Small intestine (tissue), 7 donors: ENCODE measurements at regions not wholly inside any gene's neighbourhood (a gene's known extent, or its start where the extent isn't known, plus 50 kb on each side); places are given as distances from the start of the nearest gene placed in this dataset.

ENCODE experiments used
- DNase-seq, 2 donors: peaks; one replicate each; pipeline versions ENCODE4 v3.0.0 to v3.0.0-alpha.2; 2013
- FAIRE-seq: peaks from 2 replicates; lab custom pipeline; 2012; peaks lifted over from hg19 to GRCh38; lab: Jason Lieb, UNC
- H3K27ac ChIP-seq, 3 donors: one replicate each; pipeline ENCODE4 v1.5.1; 2013; ENCODE audit warnings: low read length in 2 of 3, mild to moderate bottlenecking in 2 of 3, control low read depth in 1 of 3, inconsistent platforms in 1 of 3, low read depth in 1 of 3, moderate library complexity in 1 of 3
- H3K27me3 ChIP-seq, 3 donors: one replicate each; pipeline ENCODE4 v1.6.1; 2013; ENCODE audit warnings: low read length in 3 of 3, inconsistent platforms in 1 of 3; ENCODE audit not compliant: control insufficient read depth in 3 of 3, insufficient read depth in 3 of 3
- H3K36me3 ChIP-seq, 3 donors: one replicate each; pipeline ENCODE4 v1.6.1; 2013; ENCODE audit warnings: low read length in 3 of 3, inconsistent platforms in 1 of 3, low read depth in 1 of 3, mild to moderate bottlenecking in 1 of 3, moderate library complexity in 1 of 3; ENCODE audit not compliant: control insufficient read depth in 3 of 3, insufficient read depth in 2 of 3
- H3K4me1 ChIP-seq, 3 donors: one replicate each; pipeline ENCODE4 v1.6.1; 2013; ENCODE audit warnings: low read length in 2 of 3, inconsistent platforms in 1 of 3, low read depth in 1 of 3, mild to moderate bottlenecking in 1 of 3, moderate library complexity in 1 of 3; ENCODE audit not compliant: control insufficient read depth in 3 of 3, insufficient read depth in 2 of 3
- H3K4me3 ChIP-seq, 3 donors: one replicate each; pipeline ENCODE4 v1.5.1; 2013; ENCODE audit warnings: low read length in 3 of 3, control low read depth in 1 of 3, inconsistent platforms in 1 of 3, low read depth in 1 of 3, mild to moderate bottlenecking in 1 of 3, moderate library complexity in 1 of 3
- H3K9me3 ChIP-seq, 2 donors: one replicate each; pipeline ENCODE4 v1.6.1; 2013; ENCODE audit warnings: low read depth in 1 of 2, low read length in 1 of 2; ENCODE audit not compliant: control insufficient read depth in 2 of 2, insufficient read depth in 1 of 2
- WGBS, 3 donors: extraction: QIAGEN DNeasy Blood & Tissue Kit; methylation state at CpG; one replicate each; pipeline ENCODE4 v1.1.7; 2013; 5-methylcytosine and 5-hydroxymethylcytosine counted together
- donor health status: healthy with polysubstance abuse.
- donor health status: control.
- donor health status: control.
- donor health status: Bipolar disorder and iron deficiency.
- donor health status: healthy.

GRCh38 chr1:242856289-242856688 is 331.8 kb upstream of the PLD5 start:
- H3K27me3 ChIP-seq: no peaks in the 10 kb centered on the region

GRCh38 chr1:242854466-242854865 is 330.0 kb upstream of the PLD5 start:
- 73 to 76% (median 74%) methylated on average over 3 of the region's 3 CpGs for whole genome bisulfite sequencing, 3 donors
- H3K27ac ChIP-seq: no peak overlapping the region
- FAIRE-seq: no peak

More at GRCh38 chr1:242856289-242856688, 331.8 kb upstream of the PLD5 start:
- DNase-seq (no peak), FAIRE-seq (no peak)
- 56 to 57% (median 57%) methylated on average over 4 of the region's 4 CpGs for WGBS, 3 donors
- Histone ChIP-seq H3K36me3 (no peaks in the 10 kb centered on the region), H3K4me3 (no peak overlapping the region), H3K4me1 (no peaks in the 10 kb centered on the region), H3K9me3 (no peaks in the 10 kb centered on the region), H3K27ac (no peak overlapping the region)

GRCh38 chr1:242847390-242847993 is 323.0 kb upstream of the PLD5 start:
- Histone ChIP-seq H3K27me3 (no peaks in the 10 kb centered on the region), H3K27ac (no peak overlapping the region), H3K4me3 (no peak overlapping the region), H3K4me1 (no peaks in the 10 kb centered on the region), H3K36me3 (no peaks in the 10 kb centered on the region), H3K9me3 (no peaks in the 10 kb centered on the region)
- DNase-seq (no peak), FAIRE-seq (no peak)
- WGBS, 3 donors: 38 to 48% (median 40%) methylated on average over 3 of the region's 3 CpGs

More at GRCh38 chr1:242854466-242854865, 330.0 kb upstream of the PLD5 start:
- H3K36me3 ChIP-seq: no peaks in the 10 kb centered on the region
- H3K4me1 ChIP-seq: no peaks in the 10 kb centered on the region
- H3K9me3 ChIP-seq: no peaks in the 10 kb centered on the region
- no peak overlapping the region for H3K4me3 ChIP-seq
- no peak for DNase-seq
- no peaks in the 10 kb centered on the region for H3K27me3 ChIP-seq

- FAIRE-seq: no peak
Measured at GRCh38 chr1:242842094-242842493, 317.6 kb upstream of the PLD5 start.

GRCh38 chr1:242839101-242839500 is 314.6 kb upstream of the PLD5 start:
- Histone ChIP-seq H3K4me1 (no peaks in the 10 kb centered on the region), H3K27ac (no peak overlapping the region), H3K36me3 (no peaks in the 10 kb centered on the region), H3K4me3 (no peak overlapping the region), H3K9me3 (peaks cover 0 to 2% of the 10 kb centered on the region in 2 donors), H3K27me3 (no peaks in the 10 kb centered on the region)
- FAIRE-seq: no peak
- 79 to 89% (median 87%) methylated on average over 12 of the region's 12 CpGs for WGBS, 3 donors
- DNase-seq: no peak

More at GRCh38 chr1:242842094-242842493, 317.6 kb upstream of the PLD5 start:
- H3K4me3 ChIP-seq: no peak overlapping the region
- DNase-seq: no peak
- H3K27me3 ChIP-seq: no peaks in the 10 kb centered on the region
- H3K4me1 ChIP-seq: no peaks in the 10 kb centered on the region
- H3K9me3 ChIP-seq: peaks cover 0 to 2% of the 10 kb centered on the region in 2 donors
- H3K36me3 ChIP-seq: no peaks in the 10 kb centered on the region
- WGBS, 3 donors: 0 to 3% (median 0%) methylated on average over 1 of the region's 1 CpG
- no peak overlapping the region for H3K27ac ChIP-seq

- WGBS, 3 donors: 25 to 38% (median 35%) methylated on average over 4 of the region's 4 CpGs
- DNase-seq (no peak), FAIRE-seq (no peak)
- Histone ChIP-seq H3K36me3 (no peaks in the 10 kb centered on the region), H3K4me3 (no peak overlapping the region), H3K27ac (no peak overlapping the region), H3K9me3 (peaks cover 0 to 2% of the 10 kb centered on the region in 2 donors), H3K4me1 (no peaks in the 10 kb centered on the region), H3K27me3 (no peaks in the 10 kb centered on the region)
Measured at GRCh38 chr1:242836423-242836822, 311.9 kb upstream of the PLD5 start.

- WGBS, 3 donors: 50 to 64% (median 54%) methylated on average over 4 of the region's 4 CpGs
- no peak for FAIRE-seq
Measured at GRCh38 chr1:242828828-242829227, 304.3 kb upstream of the PLD5 start.

GRCh38 chr1:242828199-242828598 is 303.7 kb upstream of the PLD5 start:
- Histone ChIP-seq H3K36me3 (no peaks in the 10 kb centered on the region), H3K4me1 (no peaks in the 10 kb centered on the region), H3K9me3 (peaks cover 0 to 1% of the 10 kb centered on the region in 2 donors), H3K4me3 (no peak overlapping the region), H3K27me3 (no peaks in the 10 kb centered on the region), H3K27ac (no peak overlapping the region)
- FAIRE-seq: no peak
- 74 to 85% (median 81%) methylated on average over 7 of the region's 7 CpGs for WGBS, 3 donors
- no peak for DNase-seq

More at GRCh38 chr1:242828828-242829227, 304.3 kb upstream of the PLD5 start:
- Histone ChIP-seq H3K27me3 (no peaks in the 10 kb centered on the region), H3K27ac (no peak overlapping the region), H3K4me1 (no peaks in the 10 kb centered on the region), H3K36me3 (no peaks in the 10 kb centered on the region), H3K4me3 (no peak overlapping the region), H3K9me3 (no peaks in the 10 kb centered on the region)
- DNase-seq: no peak

GRCh38 chr1:242827538-242827937 is 303.0 kb upstream of the PLD5 start:
- H3K9me3 ChIP-seq: peaks cover 0 to 1% of the 10 kb centered on the region in 2 donors
- FAIRE-seq (no peak), DNase-seq (no peak)
- H3K27ac ChIP-seq: no peak overlapping the region
- H3K27me3 ChIP-seq: no peaks in the 10 kb centered on the region
- no peaks in the 10 kb centered on the region for H3K36me3 ChIP-seq
- H3K4me3 ChIP-seq: no peak overlapping the region
- no peaks in the 10 kb centered on the region for H3K4me1 ChIP-seq
